GM13977 (cell line): ENCODE measurements at regions not wholly inside any gene's neighbourhood (a gene's known extent, or its start where the extent isn't known, plus 50 kb on each side); places are given as distances from the start of the nearest gene placed in this dataset.

ENCODE experiments used
- DNase-seq: peaks from one replicate; pipeline ENCODE4 v3.0.0; 2012; ENCODE audit warnings: low spot score
- CTCF ChIP-seq: IDR thresholded peaks from 2 replicates; pipeline ENCODE4 v1.5.1; 2012; ENCODE audit warnings: mild to moderate bottlenecking, control low read depth; ENCODE audit not compliant: insufficient read depth; ENCODE audit errors: extremely low read depth, missing control alignments
- in situ Hi-C: fragments of 300-500 bp; cut with MboI; formaldehyde crosslinking; loops from one replicate; pipeline ENCODE4 v1.12.0; 2022; ENCODE audit warnings: low sequenced_read_pairs, low pct_unique_long_range_greater_than_20kb, mixed read lengths, inconsistent platforms; ENCODE audit not compliant: unreplicated experiment

DNA sequence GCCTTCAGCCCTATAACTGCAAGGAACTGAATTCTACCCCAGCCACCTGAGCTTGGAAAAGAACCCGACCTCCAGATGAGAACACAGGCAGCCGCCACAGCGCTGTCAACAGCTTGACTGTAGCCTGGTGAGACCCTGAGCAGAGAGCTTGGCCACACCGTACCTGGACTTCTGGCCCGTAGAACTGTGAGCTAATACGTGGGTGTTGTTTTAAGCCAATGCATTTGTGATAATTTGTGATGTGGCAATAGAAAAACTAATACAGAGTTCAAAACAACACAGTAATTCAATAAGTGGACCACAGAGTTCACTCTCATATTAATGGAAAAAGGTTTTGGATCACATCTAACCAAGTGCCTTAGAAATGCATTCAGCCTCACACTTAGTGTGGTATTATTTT is 96.6 kb upstream of the TBL1X start:
- no peak for DNase-seq
- in situ Hi-C loops = loop anchor here (25.0 kb wide), 1 partner anchor 319 kb away; no protein-coding TSS in a partner anchor
- TF ChIP-seq CTCF = no peak

DNA sequence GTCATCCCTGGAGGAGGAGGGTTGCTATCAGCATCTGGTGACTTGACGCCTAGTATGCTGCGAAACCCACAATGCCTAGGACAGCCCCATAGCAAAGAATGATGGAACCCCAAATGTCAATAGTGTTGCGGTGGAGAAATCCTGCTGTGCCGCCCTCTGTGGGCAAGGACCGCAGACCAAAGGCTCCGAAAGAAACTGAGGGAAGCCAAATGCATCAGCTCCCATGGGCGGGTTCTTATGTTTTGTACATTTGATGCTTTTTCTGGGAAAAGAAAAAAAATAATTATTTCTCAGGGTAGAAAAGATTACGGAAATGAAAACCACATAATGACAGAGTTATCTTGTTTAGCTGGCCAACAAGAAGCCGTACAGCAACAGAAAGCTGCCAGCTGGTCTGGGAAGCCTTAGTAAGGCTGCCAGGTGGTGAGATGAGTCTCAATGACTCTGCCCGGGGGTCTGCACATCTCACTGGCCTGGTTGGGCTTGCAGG is 95.0 kb upstream of the TBL1X start:
- no peak for TF ChIP-seq CTCF

DNA sequence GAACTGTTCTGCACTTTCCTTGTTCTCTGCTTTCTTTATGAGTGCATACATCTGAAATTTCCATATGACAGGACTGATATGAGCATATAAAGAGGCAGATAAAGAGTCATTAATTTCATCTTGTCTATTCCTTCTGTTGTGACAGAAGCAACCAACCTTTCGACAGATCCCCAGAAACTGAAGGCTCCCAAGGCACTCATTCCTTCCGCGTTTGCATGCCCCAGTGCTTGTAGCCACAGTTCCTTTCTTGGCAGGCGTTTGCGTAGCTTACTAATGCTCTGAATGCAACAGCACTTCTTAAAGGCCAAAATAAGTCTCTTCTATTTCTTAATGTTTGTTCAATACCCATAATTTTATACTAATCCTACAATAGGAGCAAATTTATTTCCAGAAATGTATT is 94.0 kb upstream of the TBL1X start:
- DNase-seq = no peak
- in situ Hi-C loops = loop anchor here (25.0 kb wide), 1 partner anchor 316 kb away; no protein-coding TSS in a partner anchor
- TF ChIP-seq CTCF = no peak

More for the DNA sequence above, 95.0 kb upstream of the TBL1X start:
- no peak for DNase-seq
- in situ Hi-C loops = loop anchor here (25.0 kb wide), 1 partner anchor 317 kb away; no protein-coding TSS in a partner anchor

DNA sequence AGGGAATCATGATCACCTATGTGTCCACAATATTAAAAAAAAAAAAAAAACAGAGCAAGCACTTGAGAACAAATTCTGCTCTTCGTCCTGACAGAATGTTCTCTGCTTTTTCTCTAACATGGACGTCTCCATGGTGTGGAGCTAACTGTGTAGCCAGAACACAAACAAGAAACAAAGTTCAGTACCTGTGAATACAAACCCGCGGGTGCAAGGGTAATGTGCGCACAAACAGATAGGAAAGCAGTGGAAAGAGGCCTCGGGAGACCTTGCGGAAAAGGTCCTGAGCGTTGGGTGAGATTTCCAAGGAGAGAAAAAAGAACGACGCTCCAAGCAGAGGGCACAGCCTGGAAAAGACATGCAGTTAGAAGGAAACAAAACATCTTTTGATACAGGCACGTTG is 92.0 kb upstream of the TBL1X start:
- DNase-seq = no peak
- TF ChIP-seq CTCF = no peak
- in situ Hi-C loops = loop anchor here (25.0 kb wide), 1 partner anchor 314 kb away; no protein-coding TSS in a partner anchor

- TF ChIP-seq CTCF = no peak
- in situ Hi-C loops = loop anchor here (25.0 kb wide), 1 partner anchor 314 kb away; no protein-coding TSS in a partner anchor
- no peak for DNase-seq
Measured at GRCh38 chrX:9373789-9374188, 91.1 kb upstream of the TBL1X start.

GRCh38 chrX:9374555-9374954 is 90.3 kb upstream of the TBL1X start:
- DNase-seq = no peak
- in situ Hi-C loops = loop anchor here (25.0 kb wide), 1 partner anchor 313 kb away; no protein-coding TSS in a partner anchor
- TF ChIP-seq CTCF = no peak
